IPS DF 6.9 (cell line): ENCODE measurements at regions not wholly inside any gene's neighbourhood (a gene's known extent, or its start where the extent isn't known, plus 50 kb on each side); places are given as distances from the start of the nearest gene placed in this dataset.

ENCODE experiments used
- DNase-seq: peaks from one replicate; pipeline ENCODE4 v3.0.0-alpha.2; 2013; ENCODE audit warnings: low read depth, low spot score
- H3K27ac ChIP-seq: one replicate; pipeline ENCODE4 v1.5.1; 2013; ENCODE audit warnings: low read length, control low read depth
- H3K27me3 ChIP-seq: 2 replicates; pipeline ENCODE4 v1.6.1; 2013; ENCODE audit warnings: mild to moderate bottlenecking, low read length; ENCODE audit not compliant: control insufficient read depth, insufficient read depth
- H3K36me3 ChIP-seq: 2 replicates; pipeline ENCODE4 v1.6.1; 2013; ENCODE audit warnings: low read length; ENCODE audit not compliant: control insufficient read depth, insufficient read depth
- H3K4me1 ChIP-seq: 2 replicates; pipeline ENCODE4 v1.6.1; 2013; ENCODE audit warnings: low read length; ENCODE audit not compliant: control insufficient read depth, insufficient read depth
- H3K4me3 ChIP-seq: 2 replicates; pipeline ENCODE4 v1.5.1; 2013; ENCODE audit warnings: mild to moderate bottlenecking, low read length
- H3K9me3 ChIP-seq: 2 replicates; pipeline ENCODE4 v1.6.1; 2013; ENCODE audit warnings: low read length, inconsistent platforms; ENCODE audit not compliant: control insufficient read depth, insufficient read depth
- WGBS: extraction: QIAGEN DNeasy Blood & Tissue Kit; methylation state at CpG from one replicate; pipeline ENCODE4 v1.1.7; 2013; ENCODE audit warnings: mixed read lengths, missing lambda C conversion rate; ENCODE audit not compliant: insufficient read length, insufficient coverage; 5-methylcytosine and 5-hydroxymethylcytosine counted together

DNA sequence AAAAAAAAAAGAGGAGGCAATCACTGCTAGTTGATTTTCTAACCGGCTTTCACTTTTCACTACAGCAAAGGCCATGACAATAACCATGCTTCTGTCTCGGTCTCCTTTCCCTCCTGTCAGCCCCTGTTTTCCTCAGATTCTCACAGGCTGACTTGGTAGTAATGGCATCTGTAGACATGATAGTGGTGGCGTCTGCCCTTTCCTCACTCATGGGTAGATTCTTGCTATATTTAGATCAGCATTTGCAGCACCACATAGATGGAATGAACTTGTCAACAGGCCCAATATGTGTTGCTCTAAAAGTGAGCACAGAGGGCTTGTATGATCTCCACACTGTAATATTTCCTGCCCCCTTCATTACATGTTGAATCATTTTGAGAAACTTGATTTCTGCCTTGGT is 120.3 kb upstream of the FTMT start:
- no peaks in the 10 kb centered on the region for H3K27me3 ChIP-seq
- H3K4me1 ChIP-seq = no peaks in the 10 kb centered on the region
- no peaks in the 10 kb centered on the region for H3K9me3 ChIP-seq
- WGBS = no CpG with 5 or more reads among the region's 3 CpGs
- no peaks in the 10 kb centered on the region for H3K36me3 ChIP-seq
- no peak overlapping the region for H3K4me3 ChIP-seq
- no peak overlapping the region for H3K27ac ChIP-seq
- DNase-seq = no peak

DNA sequence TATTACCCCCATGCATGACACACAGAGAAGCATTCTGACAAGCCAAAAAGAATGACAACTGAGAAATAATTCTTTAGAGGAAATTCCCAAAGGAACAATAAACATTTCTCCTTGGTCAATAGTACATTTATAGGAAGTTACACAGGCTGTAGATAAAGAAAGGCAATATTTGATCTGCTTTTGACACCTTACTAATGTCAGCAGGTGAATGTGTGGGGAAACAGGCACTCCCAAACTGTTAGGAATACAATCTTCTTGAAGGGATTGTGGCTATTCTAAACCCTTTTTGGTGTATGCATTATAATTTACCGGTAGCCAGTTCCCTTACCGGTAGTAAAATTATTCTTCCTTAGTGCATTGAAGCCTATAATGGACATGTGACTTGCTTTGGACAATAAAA is 116.1 kb upstream of the FTMT start:
- no CpG with 5 or more reads among the region's 2 CpGs for WGBS

DNA sequence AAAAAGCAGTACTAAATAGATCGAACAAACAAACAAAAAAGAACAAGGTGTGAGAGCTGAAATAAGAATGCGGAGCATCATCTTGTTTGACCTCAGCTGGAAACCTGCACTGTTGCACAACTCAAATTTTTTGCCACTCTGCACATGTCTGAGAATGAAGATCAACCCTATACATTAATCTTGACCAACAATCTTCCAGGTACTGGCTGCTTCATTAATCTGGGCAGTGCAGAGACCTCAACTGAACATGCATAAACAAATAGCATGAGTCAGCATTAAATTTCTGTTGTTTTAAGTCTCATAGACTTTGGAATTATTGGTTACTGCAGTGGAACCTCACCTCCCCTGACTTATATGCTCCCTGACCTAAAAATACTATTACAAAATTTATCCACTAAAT is 114.6 kb upstream of the FTMT start:
- no peak overlapping the region for H3K4me3 ChIP-seq
- no CpG with 5 or more reads among the region's 2 CpGs for WGBS
- H3K9me3 ChIP-seq = no peaks in the 10 kb centered on the region
- no peak overlapping the region for H3K27ac ChIP-seq
- no peak for DNase-seq
- H3K27me3 ChIP-seq = no peaks in the 10 kb centered on the region
- H3K36me3 ChIP-seq = no peaks in the 10 kb centered on the region
- no peaks in the 10 kb centered on the region for H3K4me1 ChIP-seq

More for the DNA sequence above, 116.1 kb upstream of the FTMT start:
- no peaks in the 10 kb centered on the region for H3K27me3 ChIP-seq
- H3K4me3 ChIP-seq = no peak overlapping the region
- no peaks in the 10 kb centered on the region for H3K9me3 ChIP-seq
- H3K36me3 ChIP-seq = no peaks in the 10 kb centered on the region
- no peaks in the 10 kb centered on the region for H3K4me1 ChIP-seq
- no peak for DNase-seq
- no peak overlapping the region for H3K27ac ChIP-seq

DNA sequence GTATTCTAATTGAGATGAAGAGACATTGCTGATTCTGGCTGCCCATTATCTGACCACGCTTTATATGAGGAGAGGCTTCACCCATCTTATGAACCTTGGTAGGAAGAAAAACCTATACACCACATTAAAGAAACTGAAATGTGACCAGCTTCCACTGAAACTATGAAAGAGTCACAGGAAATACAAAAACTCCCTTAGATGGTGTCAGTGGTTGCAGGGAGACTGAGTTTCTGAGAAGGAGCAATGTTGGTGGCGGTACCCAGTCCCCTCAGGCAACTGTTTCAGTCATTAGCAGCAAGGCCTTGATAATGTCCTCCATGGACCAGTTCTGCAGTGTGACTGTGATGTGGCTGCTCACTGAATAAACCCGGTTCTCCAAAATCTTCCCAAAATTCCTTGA is 110.5 kb upstream of the FTMT start:
- Histone ChIP-seq H3K36me3 (no peaks in the 10 kb centered on the region), H3K9me3 (no peaks in the 10 kb centered on the region), H3K4me1 (0 out of 2 replicates have a peak, but pooled peaks cover 1% of the 10 kb centered on the region), H3K27ac (no peak overlapping the region), H3K4me3 (no peak overlapping the region), H3K27me3 (no peaks in the 10 kb centered on the region)
- no peak for DNase-seq
- WGBS = 100% methylated on average over 1 of the region's 3 CpGs

DNA sequence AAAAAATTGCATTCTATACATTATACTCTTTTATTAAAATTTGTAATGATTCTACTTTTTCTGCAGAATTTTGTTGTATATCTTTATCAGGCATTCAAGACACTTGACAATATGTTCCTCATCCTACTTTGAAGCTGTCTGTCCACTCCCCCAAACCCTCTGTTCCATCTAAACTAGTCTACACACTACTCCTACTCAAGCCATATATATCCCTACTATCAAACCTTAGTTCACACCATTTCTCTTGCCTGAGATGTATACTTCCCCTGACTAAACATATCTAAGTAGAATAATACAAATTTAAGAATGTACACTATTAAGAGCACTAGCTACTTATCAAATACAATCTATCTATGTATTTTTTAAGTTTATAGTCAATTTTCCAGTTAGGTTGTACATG is 107.1 kb upstream of the FTMT start:
- no peak overlapping the region for H3K27ac ChIP-seq
- H3K9me3 ChIP-seq = no peaks in the 10 kb centered on the region
- no peak for DNase-seq
- no peaks in the 10 kb centered on the region for H3K36me3 ChIP-seq
- H3K4me3 ChIP-seq = no peak overlapping the region
- 0 out of 2 replicates have a peak, but pooled peaks cover 1% of the 10 kb centered on the region for H3K4me1 ChIP-seq
- no peaks in the 10 kb centered on the region for H3K27me3 ChIP-seq

DNA sequence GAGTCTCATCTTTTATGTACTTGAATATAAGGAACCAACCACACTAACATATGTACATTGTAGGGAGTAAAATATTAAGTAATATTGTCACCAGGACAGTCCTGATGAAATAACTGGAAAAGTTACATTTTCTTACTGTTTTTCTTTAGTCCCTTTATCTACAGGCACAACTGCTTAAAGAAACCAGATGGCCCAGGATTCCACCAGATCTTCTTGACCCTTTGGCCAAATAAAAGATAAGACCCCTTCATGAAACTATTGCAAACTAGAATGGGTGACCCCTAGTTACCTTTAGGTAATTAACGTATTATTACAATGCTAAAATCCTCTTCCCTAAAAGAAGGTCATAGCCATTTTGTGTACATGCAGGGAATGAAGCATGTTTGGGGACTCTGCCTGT is 106.3 kb upstream of the FTMT start:
- Histone ChIP-seq H3K36me3 (no peaks in the 10 kb centered on the region), H3K9me3 (no peaks in the 10 kb centered on the region), H3K4me3 (no peak overlapping the region), H3K4me1 (0 out of 2 replicates have a peak, but pooled peaks cover 1% of the 10 kb centered on the region), H3K27me3 (no peaks in the 10 kb centered on the region), H3K27ac (no peak overlapping the region)
- DNase-seq = no peak
- WGBS = no CpG with 5 or more reads among the region's 1 CpG

DNA sequence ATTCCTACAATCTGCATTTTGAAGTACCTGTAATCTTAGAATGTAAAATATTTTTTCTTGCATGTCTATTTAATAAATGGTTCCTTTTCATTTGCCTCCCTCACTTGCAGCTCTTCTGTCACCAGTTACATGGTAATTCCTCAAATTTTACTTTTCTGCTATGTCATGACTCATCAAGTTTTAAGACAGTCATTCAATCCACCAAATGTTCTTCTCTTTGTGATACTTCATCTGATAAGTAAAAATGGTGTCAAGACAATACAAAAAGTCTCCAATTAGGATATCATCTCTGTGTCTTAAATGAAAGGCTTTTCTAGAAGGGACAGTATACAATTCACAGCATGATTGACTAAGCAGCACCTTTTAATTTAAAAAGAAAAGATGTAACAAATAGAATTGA is 104.9 kb upstream of the FTMT start:
- H3K27ac ChIP-seq = no peak overlapping the region
- no peaks in the 10 kb centered on the region for H3K36me3 ChIP-seq
- H3K27me3 ChIP-seq = no peaks in the 10 kb centered on the region
- H3K4me1 ChIP-seq = 0 out of 2 replicates have a peak, but pooled peaks cover 1% of the 10 kb centered on the region
- no peak overlapping the region for H3K4me3 ChIP-seq
- H3K9me3 ChIP-seq = no peaks in the 10 kb centered on the region
- DNase-seq = no peak

DNA sequence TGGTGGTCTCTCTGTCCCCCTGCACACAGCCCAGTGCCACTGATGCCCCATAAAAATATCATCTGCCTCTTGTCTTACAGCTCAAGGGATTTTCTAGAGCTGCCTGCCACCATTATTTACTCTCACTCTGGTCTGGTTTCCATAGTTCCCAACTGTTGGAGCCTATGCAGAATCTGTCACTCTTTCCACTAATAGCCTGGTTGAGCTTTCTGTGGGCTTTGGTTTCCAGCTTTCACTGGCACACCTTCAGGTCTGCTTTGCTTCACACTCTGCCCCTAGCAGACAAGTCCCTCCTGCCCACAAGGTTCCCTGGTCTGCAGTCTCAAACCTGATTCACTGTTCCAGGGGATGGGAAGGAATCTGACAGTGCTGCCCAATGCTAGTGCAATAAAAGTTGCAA is 103.0 kb upstream of the FTMT start:
- Histone ChIP-seq H3K27ac (no peak overlapping the region), H3K9me3 (no peaks in the 10 kb centered on the region), H3K4me3 (no peak overlapping the region), H3K4me1 (0 out of 2 replicates have a peak, but pooled peaks cover 1% of the 10 kb centered on the region), H3K36me3 (no peaks in the 10 kb centered on the region), H3K27me3 (no peaks in the 10 kb centered on the region)
- no peak for DNase-seq

DNA sequence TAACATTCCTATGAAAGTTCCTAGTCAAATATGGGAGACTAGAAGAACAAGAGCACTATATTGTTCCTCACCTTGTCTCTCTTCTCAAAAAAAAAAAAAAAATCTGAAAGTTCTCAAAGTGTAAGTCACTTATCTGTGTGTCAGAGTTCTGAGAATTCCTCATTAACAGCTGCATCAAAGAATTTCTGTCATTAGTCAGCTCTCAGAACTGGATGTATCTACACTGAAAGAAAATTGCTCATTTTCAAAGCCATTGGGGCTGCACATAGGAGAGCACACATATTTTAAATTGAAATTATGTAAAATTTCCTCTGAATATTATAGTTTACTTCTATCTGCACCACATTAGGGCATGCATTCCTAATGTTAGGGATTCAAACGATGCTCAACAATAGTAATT is 99.5 kb upstream of the FTMT start:
- Histone ChIP-seq H3K9me3 (no peaks in the 10 kb centered on the region), H3K27ac (no peak overlapping the region), H3K4me3 (no peak overlapping the region), H3K36me3 (no peaks in the 10 kb centered on the region), H3K4me1 (no peaks in the 10 kb centered on the region), H3K27me3 (no peaks in the 10 kb centered on the region)
- DNase-seq = no peak
- no CpG with 5 or more reads among the region's 1 CpG for WGBS

DNA sequence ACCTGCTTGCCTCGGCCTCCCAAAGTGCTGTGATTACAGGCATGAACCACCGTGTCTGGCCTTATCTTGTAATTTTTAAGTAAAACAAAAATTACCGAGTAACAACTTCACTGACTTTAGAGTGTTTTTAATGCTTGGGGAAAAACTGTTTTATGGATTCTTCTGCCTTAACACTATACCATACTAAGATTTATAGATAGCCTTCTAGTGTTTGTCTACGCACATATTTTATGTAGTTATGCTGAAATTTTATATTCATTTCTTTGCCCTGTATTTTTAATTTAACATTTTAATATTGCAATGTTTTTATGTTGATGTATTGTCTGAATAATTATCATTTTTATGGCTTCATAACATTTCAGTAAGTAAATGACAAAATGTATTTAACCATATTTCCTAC is 96.4 kb upstream of the FTMT start:
- H3K27me3 ChIP-seq = no peaks in the 10 kb centered on the region
- no peak overlapping the region for H3K27ac ChIP-seq
- H3K9me3 ChIP-seq = no peaks in the 10 kb centered on the region
- H3K36me3 ChIP-seq = no peaks in the 10 kb centered on the region
- no peaks in the 10 kb centered on the region for H3K4me1 ChIP-seq
- H3K4me3 ChIP-seq = no peak overlapping the region
- DNase-seq = no peak
- no CpG with 5 or more reads among the region's 4 CpGs for WGBS

DNA sequence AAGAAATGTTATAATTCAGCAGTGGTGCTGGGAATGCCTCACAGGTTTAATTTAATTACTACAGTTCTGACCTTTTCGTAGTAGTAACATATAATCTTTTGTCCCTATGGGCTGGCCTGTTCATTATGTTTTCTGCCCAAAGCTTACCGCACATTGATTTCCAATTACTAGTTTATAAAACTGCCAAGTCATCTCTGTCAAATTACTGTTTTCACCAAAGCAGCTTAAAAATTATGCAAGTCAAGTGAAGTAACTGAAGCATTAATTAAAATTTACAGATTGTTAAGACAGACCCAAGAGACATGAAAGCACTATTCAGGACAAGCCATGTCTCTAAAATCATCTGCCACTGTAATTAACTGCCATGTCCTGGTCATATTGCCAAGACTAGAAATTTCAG is 93.9 kb upstream of the FTMT start:
- Histone ChIP-seq H3K36me3 (no peaks in the 10 kb centered on the region), H3K4me1 (no peaks in the 10 kb centered on the region), H3K4me3 (no peak overlapping the region), H3K27me3 (no peaks in the 10 kb centered on the region), H3K27ac (no peak overlapping the region), H3K9me3 (no peaks in the 10 kb centered on the region)
- WGBS = no CpG with 5 or more reads among the region's 2 CpGs
- DNase-seq = no peak
